BJ (cell line): ENCODE measurements at regions not wholly inside any gene's neighbourhood (a gene's known extent, or its start where the extent isn't known, plus 50 kb on each side); places are given as distances from the start of the nearest gene placed in this dataset.

Experiments used
- CTCF ChIA-PET: fragments of 350-600 bp; formaldehyde crosslinking; extraction: SDS; loops from one replicate; lab custom pipeline; 2021; ENCODE audit warnings: antibody characterized with exemption, inconsistent platforms; lab: Yijun Ruan, JAX
- POLR2A ChIA-PET: fragments of 300-600 bp; sonication (Branson Sonifier 250); formaldehyde crosslinking; extraction: SDS; loops from one replicate; lab custom pipeline; 2021; ENCODE audit warnings: antibody characterized with exemption; lab: Charles Lee
- DNase-seq: peaks from one replicate; pipeline ENCODE4 v3.0.0-alpha.2; 2011; ENCODE audit warnings: low read depth
- H3K27me3 ChIP-seq: 2 replicates; pipeline ENCODE4 v1.6.0; 2011; ENCODE audit warnings: low read length; ENCODE audit not compliant: control insufficient read depth, insufficient read depth
- H3K36me3 ChIP-seq: 2 replicates; pipeline ENCODE4 v1.5.1; 2011; ENCODE audit warnings: low read length; ENCODE audit not compliant: control insufficient read depth, insufficient read depth
- H3K4me3 ChIP-seq: 2 replicates; pipeline ENCODE4 v1.5.1; 2011; ENCODE audit warnings: low read depth, mild to moderate bottlenecking, control low read depth, low read length
- CTCF ChIP-seq: IDR thresholded peaks from 2 replicates; pipeline ENCODE4 v1.5.1; 2011; ENCODE audit warnings: low read depth, mild to moderate bottlenecking, control low read depth, inconsistent platforms, low read length, moderate library complexity; ENCODE audit not compliant: insufficient read depth

- DNase-seq = no peak
- ChIA-PET POLR2A (no interaction called here), CTCF (interaction anchor here (0.9 kb wide), 1 partner anchor 39 kb away, joined by 3 read pairs; no protein-coding TSS in a partner anchor)
- TF ChIP-seq CTCF = no peak
- Histone ChIP-seq H3K36me3 (no peaks in the 10 kb centered on the region), H3K27me3 (no peaks in the 10 kb centered on the region), H3K4me3 (no peak overlapping the region)
These were observed 1300.2 kb downstream of the RAPGEF2 start for GRCh38 chr4:160403081-160403480.

DNA sequence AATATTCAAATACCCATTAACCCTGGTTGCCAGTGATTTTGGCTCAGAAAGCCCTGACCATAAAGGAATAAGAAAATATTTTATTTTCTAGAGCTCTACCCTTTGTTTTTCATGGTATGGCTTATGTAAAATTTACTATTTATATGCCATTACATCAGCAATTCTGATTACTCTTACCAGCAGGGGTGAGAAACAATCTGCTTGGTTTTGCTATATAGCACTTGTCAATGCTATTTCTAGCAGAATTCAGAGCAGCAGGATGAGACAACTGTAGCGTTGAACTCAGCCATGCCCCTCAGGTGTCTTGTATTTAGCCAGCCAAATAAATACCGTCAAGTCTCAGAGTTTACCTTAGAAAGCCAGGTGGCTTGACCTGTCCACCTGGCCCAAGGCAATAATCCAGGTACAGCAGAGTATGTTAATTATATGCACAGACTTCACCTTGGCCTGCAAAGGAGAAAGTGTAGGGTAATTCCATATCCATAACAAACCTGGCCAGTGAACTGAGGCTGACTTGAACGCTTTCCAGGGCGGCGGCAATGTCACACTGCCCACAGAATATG is 1303.5 kb downstream of the RAPGEF2 start:
- Histone ChIP-seq H3K4me3 (no peak overlapping the region), H3K27me3 (no peaks in the 10 kb centered on the region), H3K36me3 (no peaks in the 10 kb centered on the region)
- no peak for TF ChIP-seq CTCF
- DNase-seq = no peak
- CTCF ChIA-PET = interaction anchor here (0.7 kb wide), 1 partner anchor 499 kb away, joined by 3 read pairs; no protein-coding TSS in a partner anchor
- POLR2A ChIA-PET = no interaction called here

- Histone ChIP-seq H3K4me3 (no peak overlapping the region), H3K36me3 (no peaks in the 10 kb centered on the region), H3K27me3 (no peaks in the 10 kb centered on the region)
- CTCF ChIA-PET = no interaction called here
- no peak for TF ChIP-seq CTCF
- POLR2A ChIA-PET = no interaction called here
- DNase-seq = no peak
These were observed 1311.6 kb downstream of the RAPGEF2 start for GRCh38 chr4:160414496-160414895.

DNA sequence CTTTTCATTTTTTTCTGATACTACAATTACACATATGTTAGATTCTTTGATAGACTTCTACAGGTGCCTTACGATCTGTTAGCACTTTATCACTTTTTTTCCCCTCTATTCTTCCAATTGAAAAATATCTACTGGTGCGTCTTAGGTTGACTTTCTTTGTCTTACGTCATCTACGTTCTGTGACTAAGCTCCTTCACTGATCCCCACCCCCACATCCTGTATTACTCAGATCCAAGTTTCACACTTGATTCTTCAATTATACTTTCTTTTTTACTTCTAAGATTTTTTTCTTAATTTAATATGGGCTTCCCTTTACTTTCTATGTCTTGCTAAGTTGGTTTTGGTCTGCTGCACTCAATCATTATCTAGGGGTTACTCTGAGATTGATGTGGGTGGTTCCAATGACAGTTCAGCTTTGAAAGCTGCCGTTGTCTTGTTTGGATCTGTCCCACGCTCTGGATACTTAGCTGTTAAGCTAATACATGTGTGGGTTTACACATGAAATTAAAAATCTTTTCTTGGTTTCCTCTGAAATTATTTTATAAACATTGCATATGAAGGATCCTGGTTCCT is 1321.1 kb downstream of the RAPGEF2 start:
- H3K4me3 ChIP-seq = no peak overlapping the region
- CTCF ChIA-PET = no interaction called here
- no peaks in the 10 kb centered on the region for H3K36me3 ChIP-seq
- POLR2A ChIA-PET = no interaction called here
- H3K27me3 ChIP-seq = no peaks in the 10 kb centered on the region
- no peak for TF ChIP-seq CTCF
- DNase-seq = no peak

GRCh38 chr4:160426233-160426632 is 1323.4 kb downstream of the RAPGEF2 start:
- Histone ChIP-seq H3K27me3 (no peaks in the 10 kb centered on the region), H3K4me3 (no peak overlapping the region), H3K36me3 (no peaks in the 10 kb centered on the region)
- POLR2A ChIA-PET = no interaction called here
- CTCF ChIA-PET = no interaction called here
- TF ChIP-seq CTCF = no peak
- no peak for DNase-seq
